ENCODE measurements at regions not wholly inside any gene's neighbourhood (a gene's known extent, or its start where the extent isn't known, plus 50 kb on each side); places are given as distances from the start of the nearest gene placed in this dataset.

GRCh38 chr12:78746001-78746400, 118.6 kb upstream of the SYT1 start:
- no peak for TF ChIP-seq CTCF (IDR thresholded peaks at IDR 0.05 in 8 of 11, conservative IDR thresholded peaks at IDR 0.05 in 3 of 11)
- TF ChIP-seq POLR2AphosphoS5 (IDR thresholded peaks at IDR 0.05), result no peak

All from spleen (tissue), 7 donors.